ENCODE measurements at regions not wholly inside any gene's neighbourhood (a gene's known extent, or its start where the extent isn't known, plus 50 kb on each side); places are given as distances from the start of the nearest gene placed in this dataset.
"Not testable (repeated sequence)": the region's sequence is repeated elsewhere in the genome, so short reads cannot be mapped to it uniquely, and the experiment has no call there.

DNA sequence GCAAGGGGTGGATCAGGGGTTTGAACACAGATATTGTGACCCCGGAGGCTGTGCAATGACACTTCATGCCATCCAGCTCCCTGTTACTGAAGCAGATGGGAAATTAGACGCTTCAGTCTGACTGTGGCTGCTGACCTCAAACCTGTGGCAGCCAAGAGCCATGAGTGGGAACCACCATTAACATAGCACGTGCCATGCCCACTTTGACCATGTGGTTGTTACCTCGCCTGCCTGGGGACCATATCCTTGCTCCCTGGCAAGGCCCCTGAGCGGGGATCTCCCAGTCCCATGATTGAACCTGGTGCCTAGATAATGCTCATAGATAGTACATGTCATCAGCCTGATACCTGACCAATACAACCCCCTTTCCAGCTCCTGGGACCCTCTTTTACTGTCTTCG is 68.9 kb downstream of the CYP26B1 start:
- DNase-seq: no peak

DNA sequence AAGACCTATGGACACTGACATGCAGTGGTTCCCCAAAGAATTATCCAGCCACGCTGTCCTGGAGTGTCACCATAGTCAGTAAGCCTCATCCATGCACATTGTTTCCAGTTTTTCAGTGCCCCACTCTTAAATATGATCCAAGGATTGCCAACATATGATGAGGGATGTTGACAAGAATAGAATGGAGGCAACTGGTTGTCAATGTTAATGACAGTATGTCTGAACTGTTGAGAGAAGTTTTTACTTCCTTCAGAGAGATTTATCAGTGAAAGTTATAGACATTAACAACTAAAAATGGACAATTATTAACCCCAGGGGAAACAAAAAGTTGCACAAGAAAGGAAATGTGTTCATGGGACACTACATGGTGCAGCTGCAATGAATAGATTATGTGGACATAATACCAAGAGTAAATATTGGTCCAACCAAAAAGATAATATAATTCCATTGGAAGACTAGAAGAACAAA is 69.9 kb downstream of the CYP26B1 start:
- no peak for DNase-seq

DNA sequence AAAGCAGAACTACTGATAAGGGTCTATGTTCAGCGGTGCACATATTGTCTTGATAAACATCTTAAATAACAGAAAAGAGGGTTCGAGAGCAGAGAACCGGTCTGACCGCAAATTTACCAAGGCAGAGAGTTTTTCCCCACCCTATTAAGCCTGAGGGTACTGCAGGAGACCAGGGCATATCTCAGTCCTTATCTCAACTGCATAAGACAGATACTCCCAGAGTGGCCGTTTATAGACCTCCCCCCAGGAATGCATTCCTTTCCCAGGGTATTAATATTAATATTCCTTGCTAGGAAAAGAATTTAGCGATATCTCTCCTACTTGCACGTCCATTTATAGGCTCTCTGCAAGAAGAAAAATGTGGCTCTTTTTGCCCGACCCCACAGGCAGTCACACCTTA is 74.3 kb downstream of the CYP26B1 start:
- DNase-seq: not testable (repeated sequence)

DNA sequence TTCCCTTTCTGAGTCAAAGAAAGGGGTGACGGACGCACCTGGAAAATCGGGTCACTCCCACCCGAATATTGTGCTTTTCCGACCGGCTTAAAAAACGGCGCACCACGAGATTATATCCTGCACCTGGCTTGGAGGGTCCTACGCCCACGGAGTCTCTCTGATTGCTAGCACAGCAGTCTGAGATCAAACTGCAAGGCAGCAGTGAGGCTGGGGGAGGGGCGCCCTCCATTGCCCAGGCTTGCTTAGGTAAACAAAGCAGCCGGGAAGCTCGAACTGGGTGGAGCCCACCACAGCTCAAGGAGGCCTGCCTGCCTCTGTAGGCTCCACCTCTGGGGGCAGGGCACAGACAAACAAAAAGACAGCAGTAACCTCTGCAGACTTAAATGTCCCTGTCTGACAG is 83.5 kb downstream of the CYP26B1 start:
- DNase-seq: not testable (repeated sequence)

DNA sequence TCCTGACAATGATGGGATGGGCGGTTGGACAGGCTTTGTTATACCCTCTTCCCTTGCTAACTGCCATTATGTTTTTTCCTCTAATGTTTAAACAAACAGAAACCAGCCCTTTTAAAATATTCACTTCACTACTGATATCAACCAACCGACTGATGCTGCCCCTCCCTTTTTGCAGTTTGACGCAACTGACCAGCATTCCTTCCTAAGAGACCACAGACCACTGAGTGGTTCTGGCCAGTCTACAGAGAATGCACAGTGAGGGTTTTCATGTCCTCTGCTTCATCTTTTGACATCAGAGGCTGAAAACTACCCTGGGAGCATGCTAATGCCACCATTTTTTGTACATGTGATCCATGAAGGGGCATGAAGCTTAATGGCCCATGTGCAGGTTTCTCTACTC is 85.3 kb downstream of the CYP26B1 start:
- DNase-seq: no peak

DNA sequence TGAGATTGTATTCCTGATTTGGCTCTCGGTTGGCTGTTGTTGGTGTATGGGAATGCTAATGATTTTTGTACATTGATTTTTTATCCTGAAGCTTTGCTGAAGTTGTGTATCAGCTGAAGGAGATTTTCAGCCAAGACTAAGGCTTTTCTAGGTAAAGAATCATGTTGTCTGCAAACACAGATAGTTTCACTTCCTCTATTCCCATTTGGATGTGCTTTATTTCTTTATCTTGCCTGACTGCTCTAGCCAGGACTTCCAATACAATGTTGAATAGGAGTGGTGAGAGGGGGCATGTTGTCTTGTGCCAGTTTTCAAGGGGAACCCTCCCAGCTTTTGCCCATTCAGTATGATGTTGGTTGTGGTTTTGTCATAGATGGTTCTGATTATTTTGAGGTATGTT is 90.4 kb downstream of the CYP26B1 start:
- no peak for DNase-seq

DNA sequence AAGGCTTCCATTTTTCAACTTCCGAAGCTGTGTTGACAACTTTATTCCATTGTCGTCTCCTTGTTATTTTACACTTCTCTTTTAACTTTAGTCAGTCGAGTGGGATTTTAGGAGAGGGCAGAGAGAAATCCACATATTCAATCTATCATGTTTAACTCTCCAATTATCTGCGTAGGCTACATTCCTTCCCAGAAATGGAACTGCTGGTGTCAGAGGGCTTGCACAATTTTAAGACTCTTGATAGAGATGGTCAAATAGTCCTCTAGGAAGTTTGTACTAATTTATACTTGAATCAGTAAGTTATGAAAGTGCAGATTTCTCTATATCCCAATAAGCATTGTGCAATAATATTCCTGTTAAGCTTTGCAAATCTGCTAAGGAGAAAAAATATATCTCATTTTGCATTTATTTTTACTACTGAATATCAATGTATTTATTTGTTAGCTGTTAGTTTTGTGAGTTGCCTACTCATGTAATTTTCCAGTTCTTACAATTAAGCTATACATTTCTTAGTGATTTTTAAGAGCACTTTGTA is 95.6 kb downstream of the CYP26B1 start:
- DNase-seq: no peak

DNA sequence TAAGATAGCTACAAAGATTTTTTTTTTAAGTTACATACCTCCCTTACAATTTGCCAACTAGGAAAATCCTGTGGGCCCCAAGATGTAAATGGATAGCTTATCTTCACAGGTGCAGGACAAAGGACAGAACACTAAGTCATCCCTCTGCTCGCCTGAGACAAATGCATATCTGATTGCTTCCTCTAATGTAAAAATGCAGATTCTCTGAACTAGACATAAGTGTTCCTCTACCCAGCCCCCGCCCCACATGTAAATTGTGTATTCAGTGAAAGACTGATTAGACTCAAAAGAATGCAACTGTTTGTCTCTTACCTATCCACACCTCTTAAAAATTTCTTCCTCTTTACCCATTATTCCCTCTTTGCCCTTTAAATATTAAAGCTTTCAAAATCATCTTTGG is 96.5 kb downstream of the CYP26B1 start:
- DNase-seq: no peak

DNA sequence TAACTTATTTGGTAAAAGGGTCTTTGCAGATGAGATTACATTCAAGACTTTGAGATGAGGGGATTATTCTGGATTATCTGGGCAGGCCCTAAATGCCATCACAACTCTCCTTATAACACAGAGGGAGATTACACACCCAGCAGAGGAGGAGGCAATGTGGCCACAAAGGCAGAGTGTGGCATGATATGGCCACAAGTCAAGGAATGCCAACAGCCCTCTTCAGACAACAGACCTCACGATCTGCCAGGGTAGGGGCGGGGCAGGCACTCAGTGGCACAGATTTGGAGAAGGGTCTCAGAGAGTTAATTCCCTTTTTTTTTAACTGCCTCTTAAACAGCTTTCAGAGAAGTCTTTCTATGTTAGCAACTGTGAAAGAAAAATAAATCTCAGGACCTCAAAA is 96.9 kb downstream of the CYP26B1 start:
- DNase-seq: no peak

DNA sequence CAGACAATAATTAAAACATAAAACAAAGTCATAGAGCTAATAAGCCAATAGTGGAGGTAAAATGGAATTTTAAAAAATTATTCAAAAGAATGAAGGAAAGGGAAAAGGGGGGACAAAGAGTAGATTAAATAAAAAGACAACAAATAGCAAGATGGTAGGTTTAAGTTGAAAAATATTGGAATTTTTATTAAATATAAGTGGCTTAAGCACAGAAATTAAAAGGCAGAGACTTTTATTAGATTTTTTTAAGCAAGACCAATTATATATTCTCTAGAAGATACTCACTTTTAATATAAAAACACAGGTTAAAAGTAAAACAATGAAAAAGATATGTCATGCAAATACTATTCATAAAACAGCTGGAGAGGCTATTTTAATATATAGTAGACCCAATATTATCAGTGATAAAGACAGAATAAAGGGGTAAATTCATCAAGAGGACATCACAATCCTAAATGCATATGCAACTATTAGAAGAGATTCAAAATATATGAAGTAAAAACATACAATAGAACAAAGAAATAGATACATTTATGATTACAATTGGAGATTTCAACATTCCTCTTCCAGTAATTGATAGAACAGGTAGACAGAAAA is 98.7 kb downstream of the CYP26B1 start:
- DNase-seq: no peak

DNA sequence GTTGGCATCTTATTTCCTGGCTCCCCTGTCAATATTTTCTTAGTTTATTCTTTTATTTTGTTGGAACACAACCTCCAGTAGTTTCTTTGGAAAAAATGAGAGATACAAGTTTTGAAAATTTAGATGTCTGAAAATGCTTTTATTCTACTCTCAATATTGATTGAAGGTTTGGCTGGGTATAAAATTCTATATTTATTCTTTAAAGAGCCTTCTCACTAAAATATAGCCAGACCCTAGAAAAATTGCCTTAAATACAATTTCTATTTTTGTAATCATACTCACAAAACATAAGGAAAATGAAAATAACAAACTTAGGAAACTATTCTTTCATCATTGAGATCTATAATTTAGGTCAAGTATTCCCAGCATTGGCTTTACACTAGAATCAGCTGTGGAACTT is 103.7 kb downstream of the CYP26B1 start:
- DNase-seq: no peak

DNA sequence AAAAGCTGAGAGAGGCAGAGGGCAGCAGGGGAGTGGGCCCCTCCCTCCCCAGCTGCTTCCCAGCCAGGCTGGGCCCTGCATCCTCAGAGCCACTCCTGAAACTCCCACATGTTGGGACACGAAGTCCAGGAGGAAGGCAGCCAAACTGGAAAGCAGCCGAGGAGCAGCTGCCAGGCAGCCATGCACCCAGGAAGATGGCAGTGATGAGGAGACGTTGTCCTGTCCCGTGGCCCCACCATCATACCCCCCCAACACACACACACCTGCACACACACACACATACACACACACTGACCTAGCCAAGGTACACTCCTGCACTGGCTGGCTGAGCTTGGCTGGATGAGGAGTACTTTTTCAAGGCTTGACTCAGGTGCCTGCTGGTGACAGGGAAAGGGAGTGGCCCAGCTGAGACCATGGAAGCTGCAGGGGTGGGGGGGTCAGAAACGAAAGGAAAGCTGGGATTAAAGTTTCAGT is 106.0 kb downstream of the CYP26B1 start:
- no peak for DNase-seq

DNA sequence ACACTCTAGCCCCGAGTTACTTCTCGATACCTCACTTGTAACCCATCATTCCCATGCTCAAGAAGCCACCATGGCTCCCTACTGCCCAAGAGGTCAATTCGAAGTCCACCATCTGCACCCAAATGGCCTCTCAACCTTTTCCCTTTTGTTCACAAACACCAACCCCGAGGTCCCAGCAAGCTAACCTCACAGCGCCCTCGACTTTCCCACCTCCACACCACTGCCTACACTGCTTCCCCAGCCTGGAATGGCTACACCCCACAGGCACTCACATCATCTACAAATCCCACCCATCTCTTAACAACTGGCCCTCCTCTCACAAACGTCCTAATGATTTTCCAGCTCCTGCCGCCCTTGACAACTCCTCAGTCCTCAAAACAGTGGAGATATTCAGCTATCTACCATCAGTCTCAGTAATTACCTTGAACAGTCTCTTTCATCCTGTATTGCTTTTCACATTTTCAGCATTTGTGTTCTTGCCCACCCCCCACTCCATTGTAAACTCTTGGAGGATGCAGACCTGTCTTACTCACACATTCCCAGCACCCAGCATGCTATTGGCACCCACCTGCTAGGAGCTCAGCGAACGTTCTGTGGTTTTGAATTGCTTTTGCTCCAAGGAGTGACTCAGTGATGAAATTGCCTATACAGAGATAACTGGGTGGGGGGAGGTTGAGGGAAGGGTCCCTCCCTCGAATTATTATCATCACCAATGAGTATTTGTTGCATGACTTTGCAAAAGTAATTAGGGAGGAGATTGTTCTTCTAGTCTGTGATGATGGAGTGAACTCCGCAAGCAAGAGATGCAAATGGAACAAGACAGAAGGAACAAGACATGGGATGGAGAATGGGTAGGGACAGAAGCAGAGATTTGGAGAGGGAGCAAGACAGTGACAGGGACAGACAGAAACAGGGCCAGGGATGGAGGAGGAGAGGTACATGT is 106.8 kb downstream of the CYP26B1 start:
- DNase-seq: no peak

DNA sequence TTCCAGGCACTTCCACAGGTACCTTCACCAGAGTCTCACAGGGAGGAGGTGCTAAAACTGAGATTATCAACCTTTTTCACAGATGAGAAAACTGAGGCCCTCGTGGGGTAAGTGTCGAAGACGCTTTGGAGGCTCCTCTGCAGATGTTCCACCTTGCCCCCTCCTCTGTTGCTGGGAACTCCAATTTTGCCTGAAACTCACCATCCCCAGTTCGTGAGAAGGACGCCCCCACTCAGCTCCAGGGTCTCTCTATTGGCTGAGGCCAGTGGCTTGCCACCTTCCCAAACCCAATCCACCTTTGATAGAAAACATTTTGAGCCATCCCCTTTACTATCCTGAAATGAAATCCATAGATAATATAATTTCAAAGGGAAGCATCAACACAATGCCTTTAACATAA is 109.1 kb downstream of the CYP26B1 start:
- no peak for DNase-seq

DNA sequence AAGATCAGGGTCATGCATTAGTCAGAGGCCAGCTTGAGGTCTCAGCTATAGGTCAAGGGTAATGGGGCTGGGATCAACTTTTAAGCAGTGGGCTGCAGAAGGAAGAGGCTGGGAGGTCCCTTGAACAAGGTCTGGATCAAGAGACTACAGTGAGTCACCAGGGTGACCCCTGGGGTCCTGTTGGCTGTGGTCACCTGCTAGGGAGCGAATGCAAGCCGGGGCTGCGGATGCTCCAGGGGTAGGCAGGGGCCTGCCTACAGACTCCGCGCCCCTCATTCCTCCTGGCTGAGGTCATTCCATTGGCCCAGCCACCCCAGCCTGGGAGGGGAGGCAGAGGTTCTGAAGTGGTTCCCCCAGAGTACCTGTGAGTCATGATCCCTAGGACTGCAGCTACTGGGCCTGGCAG is 110.4 kb downstream of the CYP26B1 start:
- DNase-seq: no peak

DNA sequence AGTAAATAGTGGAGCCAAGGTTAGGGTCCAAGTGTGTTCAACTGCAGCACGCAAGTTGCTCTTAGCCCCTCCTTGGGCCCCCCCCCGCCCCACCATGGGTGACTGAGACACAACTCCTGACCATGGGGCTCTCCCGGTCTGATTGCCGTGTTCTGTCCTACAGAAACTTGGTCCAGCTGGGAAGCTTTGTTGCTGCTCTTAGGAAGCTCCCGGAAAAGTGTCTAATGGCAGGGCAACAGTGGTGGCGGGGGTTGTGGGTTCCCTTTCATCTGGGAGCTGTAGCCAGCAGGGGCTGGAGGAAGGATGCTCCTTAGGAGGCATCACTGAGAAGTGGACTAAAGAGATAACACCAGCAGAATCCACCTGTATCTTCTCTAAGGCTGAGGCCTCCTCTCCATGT is 111.1 kb downstream of the CYP26B1 start:
- no peak for DNase-seq

DNA sequence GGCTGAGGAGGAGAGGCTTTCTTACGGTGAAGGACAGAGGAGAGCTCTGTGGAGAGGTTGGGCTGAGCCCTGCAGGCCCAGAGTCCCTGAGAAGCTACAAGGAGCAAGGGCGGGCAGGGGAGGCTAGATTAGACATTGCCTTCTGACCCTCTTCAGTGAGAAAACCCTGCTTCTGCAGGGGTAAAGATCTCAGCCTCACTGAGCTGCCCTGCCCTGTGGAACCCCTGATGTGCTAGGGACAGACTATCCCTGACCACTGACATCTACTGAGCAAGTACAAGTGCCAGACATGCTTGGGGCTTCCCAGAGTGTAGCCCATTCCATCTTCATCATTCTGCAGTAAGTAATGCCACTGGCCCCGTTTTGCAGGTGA is 111.5 kb downstream of the CYP26B1 start:
- no peak for DNase-seq

DNA sequence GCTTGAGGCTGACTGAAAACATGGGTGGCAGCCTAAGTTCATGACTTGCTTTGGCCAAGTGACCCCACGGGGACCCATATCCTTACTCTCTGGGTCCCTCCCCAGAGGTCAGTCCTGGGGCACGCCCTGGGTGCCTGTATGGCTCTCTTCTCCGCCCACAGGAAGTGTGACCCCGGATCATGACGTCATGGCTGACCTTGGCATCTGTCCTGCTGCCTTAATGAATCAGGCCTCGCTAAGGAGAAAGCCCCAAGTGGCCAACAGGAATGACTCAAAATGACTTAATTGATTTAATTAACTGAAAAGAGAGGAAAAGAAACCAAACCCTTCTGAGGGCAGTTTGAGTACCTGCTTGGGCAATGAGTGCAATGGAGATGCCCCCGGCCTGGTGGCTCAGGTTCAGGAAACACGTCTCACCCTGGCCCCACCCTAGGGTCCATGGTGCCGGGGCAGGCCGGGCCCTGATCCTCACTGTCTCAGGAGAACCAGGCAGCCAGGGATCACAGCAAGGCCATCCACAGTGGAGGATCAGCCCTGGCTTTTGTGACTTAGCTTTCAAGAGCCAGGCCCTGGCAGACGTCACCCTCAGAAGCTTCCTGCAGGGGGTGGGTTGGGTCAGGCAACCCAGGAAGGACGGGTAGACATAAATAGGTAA is 112.0 kb downstream of the CYP26B1 start:
- no peak for DNase-seq

DNA sequence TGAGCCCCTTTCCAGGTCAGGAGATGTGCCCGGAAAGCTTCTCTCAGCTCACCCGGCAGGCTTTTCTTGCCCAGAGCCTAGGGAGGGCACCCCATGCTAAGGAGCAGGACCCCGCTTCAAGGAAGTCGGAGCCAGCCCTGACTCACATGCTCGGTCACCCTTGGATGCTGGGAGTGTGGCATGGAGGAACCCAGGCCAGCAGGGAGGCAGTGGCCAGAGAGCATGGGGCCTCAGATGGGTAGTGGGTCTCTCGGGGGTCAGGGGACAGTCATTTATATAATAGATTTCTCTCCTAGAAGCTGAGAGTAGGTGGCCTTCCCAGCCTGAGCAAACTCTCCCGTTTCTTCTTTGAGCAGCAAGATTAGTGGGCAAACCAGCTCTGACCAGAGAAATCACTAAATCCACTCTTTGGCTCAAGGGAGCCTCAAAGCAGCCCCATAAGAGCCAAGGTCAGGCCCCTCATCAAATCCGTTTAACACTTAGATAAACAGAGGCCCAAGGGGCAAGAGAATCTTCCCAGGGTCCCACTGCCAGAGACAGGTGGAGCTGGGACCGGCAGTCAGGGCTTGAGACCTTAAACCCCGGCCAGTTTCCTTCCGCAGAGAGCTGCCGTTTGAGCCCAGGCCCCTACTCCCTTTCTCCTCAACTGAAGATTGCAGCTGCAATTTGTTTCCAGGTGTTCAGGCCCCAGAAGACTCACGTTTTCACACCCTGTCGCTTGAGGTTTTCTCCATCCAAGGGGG is 113.1 kb downstream of the CYP26B1 start:
- no peak for DNase-seq

DNA sequence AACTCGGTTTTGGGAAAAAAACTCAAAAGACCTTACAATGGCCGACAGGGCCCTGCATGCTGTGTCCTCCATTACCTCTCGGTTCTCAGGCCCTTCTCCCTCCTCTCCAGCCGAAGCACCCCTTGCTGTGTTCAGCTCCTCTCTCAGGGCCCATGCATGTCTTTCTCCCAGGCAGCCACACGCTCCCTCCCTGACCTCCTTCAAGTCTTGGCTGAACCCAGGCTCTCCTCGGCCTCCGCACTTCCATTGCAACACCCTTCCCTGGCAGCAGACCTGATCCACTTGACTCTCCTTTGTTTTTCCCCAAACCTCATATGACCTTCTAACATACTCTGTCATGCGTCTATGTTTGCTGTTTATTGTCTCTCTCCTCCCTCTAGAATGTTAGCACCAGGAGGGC is 114.0 kb downstream of the CYP26B1 start:
- no peak for DNase-seq

DNA sequence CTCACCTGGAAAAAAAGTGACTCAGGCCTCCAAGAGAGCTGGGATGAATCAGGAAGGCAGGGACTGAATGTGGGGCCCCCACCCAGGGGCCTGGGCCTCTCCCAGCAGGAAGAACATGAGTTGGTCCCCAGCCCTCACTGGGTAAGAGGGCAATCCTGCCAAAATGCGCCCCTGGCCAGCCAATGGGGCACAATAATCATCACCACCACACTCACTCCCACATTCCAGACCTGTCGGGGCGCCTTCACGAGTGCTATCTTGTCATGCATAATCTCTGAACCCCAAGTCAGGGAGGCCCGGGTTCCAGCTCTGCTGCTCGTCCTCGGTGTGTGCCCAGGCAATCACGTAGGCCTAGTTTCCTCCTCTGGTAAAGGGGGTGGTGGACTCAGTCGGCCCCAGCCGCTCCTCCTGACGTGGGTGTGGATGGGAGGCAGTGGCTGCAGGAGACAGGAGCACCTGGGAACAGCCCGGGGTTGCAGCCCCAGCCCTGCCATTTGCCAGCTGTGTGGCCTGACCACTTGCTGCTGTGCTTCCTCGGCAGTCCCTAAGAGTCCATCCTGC is 115.1 kb downstream of the CYP26B1 start:
- DNase-seq: no peak

DNA sequence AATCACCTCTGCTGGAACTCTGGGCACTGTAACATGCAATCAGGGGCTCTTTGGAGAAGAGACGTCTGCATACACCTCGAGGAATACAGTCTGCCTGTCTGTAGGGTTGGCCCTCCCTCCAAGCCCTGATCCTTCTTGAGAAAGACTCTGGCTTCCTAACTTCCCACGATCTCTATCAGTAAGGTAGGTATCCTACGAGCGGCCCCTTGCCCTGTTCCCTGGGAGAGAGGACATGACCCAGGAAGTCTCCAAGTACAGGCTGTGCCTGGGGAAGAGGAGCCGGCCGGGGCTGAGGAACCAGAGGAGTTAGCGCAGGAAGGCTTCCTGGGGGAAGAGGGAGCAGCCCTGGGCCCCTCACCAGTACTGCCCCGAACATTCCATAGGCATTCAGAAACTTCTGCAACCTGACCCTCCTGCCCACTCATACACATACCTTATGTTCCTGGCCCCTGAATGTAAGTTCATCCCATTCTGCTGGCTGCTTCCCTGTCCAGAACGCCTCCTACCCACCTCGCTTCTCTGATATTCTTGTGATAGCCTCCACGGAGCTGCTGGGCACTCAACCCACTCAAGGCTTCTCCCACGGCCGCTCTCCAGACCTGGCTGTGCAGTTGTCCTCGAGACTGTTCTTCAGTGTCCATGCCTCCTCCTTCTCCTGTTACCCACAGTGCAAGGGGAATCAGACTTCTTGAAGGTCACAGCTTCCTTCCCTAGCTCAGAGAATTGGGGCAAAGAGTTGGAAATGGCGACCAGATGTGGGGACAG is 116.1 kb downstream of the CYP26B1 start:
- no peak for DNase-seq
